Lower leg skin (tissue), 3 donors: ENCODE measurements at regions not wholly inside any gene's neighbourhood (a gene's known extent, or its start where the extent isn't known, plus 50 kb on each side); places are given as distances from the start of the nearest gene placed in this dataset.

Experiments used
- POLR2A ChIP-seq, 2 donors: fragments of 450-650 bp; IDR thresholded peaks; one replicate each; pipeline ENCODE4 v1.6.1; 2016 to 2017; ENCODE audit warnings: antibody characterized with exemption in 2 of 2, mild to moderate bottlenecking in 1 of 2, moderate library complexity in 1 of 2
- TF ChIP-seq, protein P1 (sequence below), 3 donors: fragments of 450-650 bp; IDR thresholded peaks; one replicate each; pipeline ENCODE4 v1.5.1; 2016; ENCODE audit warnings: antibody characterized with exemption in 3 of 3, mild to moderate bottlenecking in 3 of 3, moderate library complexity in 2 of 3

- TF ChIP-seq, protein P1, sequence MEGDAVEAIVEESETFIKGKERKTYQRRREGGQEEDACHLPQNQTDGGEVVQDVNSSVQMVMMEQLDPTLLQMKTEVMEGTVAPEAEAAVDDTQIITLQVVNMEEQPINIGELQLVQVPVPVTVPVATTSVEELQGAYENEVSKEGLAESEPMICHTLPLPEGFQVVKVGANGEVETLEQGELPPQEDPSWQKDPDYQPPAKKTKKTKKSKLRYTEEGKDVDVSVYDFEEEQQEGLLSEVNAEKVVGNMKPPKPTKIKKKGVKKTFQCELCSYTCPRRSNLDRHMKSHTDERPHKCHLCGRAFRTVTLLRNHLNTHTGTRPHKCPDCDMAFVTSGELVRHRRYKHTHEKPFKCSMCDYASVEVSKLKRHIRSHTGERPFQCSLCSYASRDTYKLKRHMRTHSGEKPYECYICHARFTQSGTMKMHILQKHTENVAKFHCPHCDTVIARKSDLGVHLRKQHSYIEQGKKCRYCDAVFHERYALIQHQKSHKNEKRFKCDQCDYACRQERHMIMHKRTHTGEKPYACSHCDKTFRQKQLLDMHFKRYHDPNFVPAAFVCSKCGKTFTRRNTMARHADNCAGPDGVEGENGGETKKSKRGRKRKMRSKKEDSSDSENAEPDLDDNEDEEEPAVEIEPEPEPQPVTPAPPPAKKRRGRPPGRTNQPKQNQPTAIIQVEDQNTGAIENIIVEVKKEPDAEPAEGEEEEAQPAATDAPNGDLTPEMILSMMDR (IDR thresholded peaks at IDR 0.05) = no peak
- no peak for TF ChIP-seq POLR2A (IDR thresholded peaks at IDR 0.05)
These were observed 86.3 kb upstream of the FAT3 start for GRCh38 chr11:92138296-92138695.
